B cell (primary cell): ENCODE measurements at regions not wholly inside any gene's neighbourhood (a gene's known extent, or its start where the extent isn't known, plus 50 kb on each side); places are given as distances from the start of the nearest gene placed in this dataset.

Source experiments
- ATAC-seq: fragments of 200-7000 bp; cut with Tn5 transposase; one replicate; pipeline ENCODE4 v1.10.0; 2021; ENCODE audit warnings: low read depth, mild to moderate bottlenecking, moderate number of reproducible peaks, moderate library complexity
- CTCF ChIA-PET: fragments of 350-600 bp; sonication (Branson Sonifier 250); formaldehyde crosslinking; loops from one replicate; lab custom pipeline; 2021; ENCODE audit warnings: antibody characterized with exemption, inconsistent platforms; lab: Charles Lee
- POLR2A ChIA-PET: fragments of 350-600 bp; sonication (Branson Sonifier 250); formaldehyde crosslinking; loops from one replicate; lab custom pipeline; 2021; ENCODE audit warnings: antibody characterized with exemption; lab: Charles Lee
- DNase-seq: peaks from one replicate; pipeline ENCODE4 v3.0.0; 2013
- H2AFZ ChIP-seq: 2 replicates; pipeline ENCODE4 v1.6.1; 2012; ENCODE audit warnings: mild to moderate bottlenecking, low read depth, low read length; ENCODE audit not compliant: insufficient read depth, poor library complexity, severe bottlenecking
- H3K27ac ChIP-seq, 2 donors: 1 replicate in 1 of 2; 2 replicates in 1 of 2; pipeline ENCODE4 v1.5.1; 2012 to 2013; ENCODE audit warnings: low read length in 2 of 2, mild to moderate bottlenecking in 2 of 2, moderate library complexity in 1 of 2
- H3K27me3 ChIP-seq, 4 experiments: fragments of 200-600 bp in 1 of 4; sonication (generic) in 1 of 4; replicated peaks in 1 of 4; 1 replicate in 2 of 4; 2 replicates in 2 of 4; pipeline versions ENCODE4 v1.6.1 to v1.7.0; 2013 to 2016; ENCODE audit warnings: low read length in 3 of 4, mild to moderate bottlenecking in 2 of 4, mixed read lengths in 1 of 4, moderate library complexity in 1 of 4; ENCODE audit not compliant: insufficient read depth in 4 of 4, control insufficient read depth in 3 of 4; ENCODE audit errors: control extremely low read depth in 1 of 4
- H3K36me3 ChIP-seq, 2 experiments: replicated peaks in 1 of 2; 1 replicate in 1 of 2; 2 replicates in 1 of 2; pipeline versions ENCODE4 v1.6.1 to v1.7.1; 2013; ENCODE audit warnings: low read length in 1 of 2; ENCODE audit not compliant: insufficient read depth in 2 of 2, control insufficient read depth in 1 of 2; ENCODE audit errors: control extremely low read depth in 1 of 2, extremely low read depth in 1 of 2
- H3K4me1 ChIP-seq, 2 donors: fragments of 200-600 bp in 1 of 2; sonication (generic) in 1 of 2; 1 replicate in 1 of 2; 2 replicates in 1 of 2; pipeline versions ENCODE4 v1.5.1 to v1.6.1; 2013 to 2017; ENCODE audit warnings: low read length in 2 of 2; ENCODE audit not compliant: control insufficient read depth in 2 of 2, insufficient read depth in 2 of 2
- H3K4me2 ChIP-seq: replicated peaks from 2 replicates; pipeline ENCODE3; 2012; ENCODE audit warnings: mild to moderate bottlenecking, low read depth, low read length; ENCODE audit not compliant: poor library complexity, severe bottlenecking
- H3K4me3 ChIP-seq, 5 experiments: fragments of 200-600 bp in 1 of 5; sonication (generic) in 1 of 5; 1 replicate in 3 of 5; 2 replicates in 2 of 5; pipeline versions ENCODE4 v1.5.1 to v1.7.0; 2011 to 2016; ENCODE audit warnings: low read length in 4 of 5, mild to moderate bottlenecking in 4 of 5, low read depth in 2 of 5, control low read depth in 1 of 5, moderate library complexity in 1 of 5; ENCODE audit not compliant: insufficient read depth in 1 of 5; ENCODE audit errors: control extremely low read depth in 1 of 5, extremely low read depth in 1 of 5
- H3K79me2 ChIP-seq: fragments of 200-600 bp; sonication (generic); one replicate; pipeline ENCODE4 v1.6.0; 2016; ENCODE audit warnings: low read length; ENCODE audit not compliant: control insufficient read depth, insufficient read depth
- H3K9ac ChIP-seq: fragments of 200-600 bp; sonication (generic); 2 replicates; pipeline ENCODE4 v1.6.1; 2017; ENCODE audit warnings: mild to moderate bottlenecking, low read length, moderate library complexity
- H3K9me3 ChIP-seq, 3 donors: one replicate each; pipeline versions ENCODE4 v1.6.1 to v1.7.1; 2013; ENCODE audit warnings: low read length in 2 of 3; ENCODE audit not compliant: control insufficient read depth in 2 of 3, insufficient read depth in 1 of 3; ENCODE audit errors: control extremely low read depth in 1 of 3
- H4K20me1 ChIP-seq: 2 replicates; pipeline ENCODE4 v1.6.0; 2012; ENCODE audit warnings: mild to moderate bottlenecking, low read length; ENCODE audit not compliant: insufficient read depth, control insufficient read depth, poor library complexity, severe bottlenecking
- H3K27ac Mint-ChIP-seq: one replicate; pipeline ENCODE4 v1.8.0; 2021; ENCODE audit warnings: mixed read lengths
- H3K27me3 Mint-ChIP-seq: one replicate; pipeline ENCODE4 v1.8.0; 2021; ENCODE audit warnings: mixed read lengths
- H3K4me1 Mint-ChIP-seq: one replicate; pipeline ENCODE4 v1.8.0; 2021; ENCODE audit warnings: mixed read lengths
- H3K4me3 Mint-ChIP-seq: one replicate; pipeline ENCODE4 v1.8.0; 2021; ENCODE audit warnings: mixed read lengths
- H3K9me3 Mint-ChIP-seq: one replicate; pipeline ENCODE4 v1.8.0; 2022; ENCODE audit warnings: mixed read lengths; ENCODE audit not compliant: insufficient read depth
- CTCF ChIP-seq: fragments of 200-600 bp; IDR thresholded peaks from one replicate; pipeline ENCODE4 v1.8.0; 2022; ENCODE audit warnings: antibody characterized with exemption, mild to moderate bottlenecking
- EZH2 ChIP-seq: IDR thresholded peaks from 2 replicates; pipeline ENCODE4 v1.6.1; 2012; ENCODE audit warnings: borderline replicate concordance, low read depth, mild to moderate bottlenecking, moderate library complexity, low read length; ENCODE audit not compliant: insufficient read depth, poor library complexity, severe bottlenecking
- WGBS: methylation state at CpG from one replicate; pipeline ENCODE4 v1.1.5; 2013; ENCODE audit warnings: missing lambda C conversion rate; ENCODE audit not compliant: insufficient coverage; 5-methylcytosine and 5-hydroxymethylcytosine counted together
- intact Hi-C: fragments of 100-400 bp; cut with micrococcal nuclease; formaldehyde crosslinking; loops from one replicate; pipeline ENCODE4 v1.10.0; 2022

GRCh38 chr2:51997571-51997970, 965.6 kb upstream of the NRXN1 start:
- intact Hi-C loops = no loop called here
- no peak overlapping the region for H2AFZ ChIP-seq
- H3K36me3 ChIP-seq = no peaks in the 10 kb centered on the region
- H3K4me3 Mint-ChIP-seq = no peak overlapping the region
- H4K20me1 ChIP-seq = no peaks in the 10 kb centered on the region
- CTCF ChIA-PET = no interaction called here
- no peak overlapping the region for H3K9ac ChIP-seq
- H3K79me2 ChIP-seq = no peaks in the 10 kb centered on the region
- no peaks in the 10 kb centered on the region for H3K27me3 Mint-ChIP-seq
- no peak overlapping the region for H3K27ac Mint-ChIP-seq
- no peaks in the 10 kb centered on the region for H3K4me1 ChIP-seq
- H3K4me3 ChIP-seq = no peak overlapping the region
- no peak for ATAC-seq
- no peak for DNase-seq
- peaks cover 0 to 3% (median 2%) of the 10 kb centered on the region in 3 donors for H3K9me3 ChIP-seq
- H3K27ac ChIP-seq = no peak overlapping the region
- peaks cover 4% of the 10 kb centered on the region for H3K9me3 Mint-ChIP-seq
- H3K4me2 ChIP-seq = no peak overlapping the region
- WGBS = no CpG with 5 or more reads among the region's 2 CpGs
- no peaks in the 10 kb centered on the region for H3K4me1 Mint-ChIP-seq
- no peaks in the 10 kb centered on the region for H3K27me3 ChIP-seq
- TF ChIP-seq EZH2 (no peak), CTCF (no peak)
- POLR2A ChIA-PET = no interaction called here

GRCh38 chr2:51995293-51995692, 963.4 kb upstream of the NRXN1 start:
- WGBS = no CpG with 5 or more reads among the region's 1 CpG
- POLR2A ChIA-PET = no interaction called here

More at GRCh38 chr2:51995293-51995692, 963.4 kb upstream of the NRXN1 start:
- no peak for DNase-seq
- H3K9me3 ChIP-seq = no peaks in the 10 kb centered on the region
- no peaks in the 10 kb centered on the region for H3K79me2 ChIP-seq
- H3K4me1 ChIP-seq = no peaks in the 10 kb centered on the region
- Mint-ChIP-seq H3K27ac (no peak overlapping the region), H3K4me3 (no peak overlapping the region), H3K27me3 (no peaks in the 10 kb centered on the region), H3K9me3 (peaks cover 4% of the 10 kb centered on the region), H3K4me1 (no peaks in the 10 kb centered on the region)
- H3K27me3 ChIP-seq = no peaks in the 10 kb centered on the region
- H3K9ac ChIP-seq = no peak overlapping the region
- H3K4me2 ChIP-seq = no peak overlapping the region
- H2AFZ ChIP-seq = no peak overlapping the region
- no peak for ATAC-seq
- CTCF ChIA-PET = no interaction called here
- no peak overlapping the region for H3K27ac ChIP-seq
- no peak overlapping the region for H3K4me3 ChIP-seq
- no peaks in the 10 kb centered on the region for H3K36me3 ChIP-seq
- no peak for TF ChIP-seq CTCF
- no peak for TF ChIP-seq EZH2
- intact Hi-C loops = no loop called here
- H4K20me1 ChIP-seq = no peaks in the 10 kb centered on the region
